ENCODE measurements at regions not wholly inside any gene's neighbourhood (a gene's known extent, or its start where the extent isn't known, plus 50 kb on each side); places are given as distances from the start of the nearest gene placed in this dataset.

DNA sequence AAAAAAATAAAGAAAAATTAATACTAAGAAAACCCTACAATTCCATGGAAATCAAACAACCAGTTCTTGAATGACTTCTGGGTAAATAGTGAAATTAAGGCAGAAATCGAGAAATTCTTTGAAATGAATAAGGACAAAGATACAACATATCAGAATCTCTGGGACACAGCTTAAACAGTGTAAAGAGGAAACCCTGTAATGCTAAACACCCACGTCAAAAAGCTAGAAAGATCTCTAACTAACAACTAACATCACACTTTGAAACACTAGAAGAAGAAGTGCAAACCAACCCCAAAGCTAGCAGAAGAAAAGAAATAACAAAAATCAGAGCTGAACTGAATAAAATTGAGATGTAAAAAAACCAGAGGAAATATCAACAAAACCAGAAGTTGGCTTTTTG lies 114.6 kb upstream of the CD180 start:
- no peak for ATAC-seq

DNA sequence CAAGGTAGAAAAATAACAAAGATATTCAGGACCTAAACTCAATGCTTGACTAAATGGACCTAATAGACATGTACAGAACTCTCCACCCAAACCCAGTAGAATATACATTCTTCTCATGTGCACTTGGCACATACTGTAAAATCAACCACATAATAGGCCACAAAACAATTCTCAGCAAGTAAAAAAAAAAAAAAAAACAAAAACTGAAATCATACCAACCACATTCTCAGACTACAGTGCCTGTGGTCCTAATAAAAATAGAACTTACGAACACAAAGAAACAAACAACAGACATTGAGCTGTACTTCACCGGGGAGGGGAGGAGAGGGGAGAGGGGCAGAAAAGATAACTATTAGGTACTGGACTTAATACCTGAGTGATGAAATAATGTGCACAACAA lies 114.1 kb upstream of the CD180 start:
- no peak for ATAC-seq
- TF ChIP-seq PPARA (CRISPR knock-in tag; IDR thresholded peaks at IDR 0.05; ENCODE audit: borderline replicate concordance) (no peak), BACH2 (CRISPR knock-in tag; IDR thresholded peaks at IDR 0.05; ENCODE audit: borderline replicate concordance) (no peak), GLIS3 (CRISPR knock-in tag; IDR thresholded peaks at IDR 0.05) (no peak), ARNTL (CRISPR knock-in tag; IDR thresholded peaks at IDR 0.05; ENCODE audit: borderline replicate concordance, low read depth) (no peak), ZC3H10 (CRISPR knock-in tag; IDR thresholded peaks at IDR 0.05) (no peak), ZNF70 (CRISPR knock-in tag; IDR thresholded peaks at IDR 0.05) (no peak), ZNF8 (CRISPR knock-in tag; IDR thresholded peaks at IDR 0.05) (no peak), SNAI2 (CRISPR knock-in tag; IDR thresholded peaks at IDR 0.05) (no peak)
- TF ChIP-seq, protein P1, sequence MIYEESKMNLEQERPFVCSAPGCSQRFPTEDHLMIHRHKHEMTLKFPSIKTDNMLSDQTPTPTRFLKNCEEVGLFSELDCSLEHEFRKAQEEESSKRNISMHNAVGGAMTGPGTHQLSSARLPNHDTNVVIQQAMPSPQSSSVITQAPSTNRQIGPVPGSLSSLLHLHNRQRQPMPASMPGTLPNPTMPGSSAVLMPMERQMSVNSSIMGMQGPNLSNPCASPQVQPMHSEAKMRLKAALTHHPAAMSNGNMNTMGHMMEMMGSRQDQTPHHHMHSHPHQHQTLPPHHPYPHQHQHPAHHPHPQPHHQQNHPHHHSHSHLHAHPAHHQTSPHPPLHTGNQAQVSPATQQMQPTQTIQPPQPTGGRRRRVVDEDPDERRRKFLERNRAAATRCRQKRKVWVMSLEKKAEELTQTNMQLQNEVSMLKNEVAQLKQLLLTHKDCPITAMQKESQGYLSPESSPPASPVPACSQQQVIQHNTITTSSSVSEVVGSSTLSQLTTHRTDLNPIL (CRISPR knock-in tag; IDR thresholded peaks at IDR 0.05; ENCODE audit: low read depth) = no peak
- TF ChIP-seq, protein P2, sequence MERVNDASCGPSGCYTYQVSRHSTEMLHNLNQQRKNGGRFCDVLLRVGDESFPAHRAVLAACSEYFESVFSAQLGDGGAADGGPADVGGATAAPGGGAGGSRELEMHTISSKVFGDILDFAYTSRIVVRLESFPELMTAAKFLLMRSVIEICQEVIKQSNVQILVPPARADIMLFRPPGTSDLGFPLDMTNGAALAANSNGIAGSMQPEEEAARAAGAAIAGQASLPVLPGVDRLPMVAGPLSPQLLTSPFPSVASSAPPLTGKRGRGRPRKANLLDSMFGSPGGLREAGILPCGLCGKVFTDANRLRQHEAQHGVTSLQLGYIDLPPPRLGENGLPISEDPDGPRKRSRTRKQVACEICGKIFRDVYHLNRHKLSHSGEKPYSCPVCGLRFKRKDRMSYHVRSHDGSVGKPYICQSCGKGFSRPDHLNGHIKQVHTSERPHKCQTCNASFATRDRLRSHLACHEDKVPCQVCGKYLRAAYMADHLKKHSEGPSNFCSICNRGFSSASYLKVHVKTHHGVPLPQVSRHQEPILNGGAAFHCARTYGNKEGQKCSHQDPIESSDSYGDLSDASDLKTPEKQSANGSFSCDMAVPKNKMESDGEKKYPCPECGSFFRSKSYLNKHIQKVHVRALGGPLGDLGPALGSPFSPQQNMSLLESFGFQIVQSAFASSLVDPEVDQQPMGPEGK (CRISPR knock-in tag; IDR thresholded peaks at IDR 0.05; ENCODE audit: borderline replicate concordance) = no peak
- TF ChIP-seq, protein P3, sequence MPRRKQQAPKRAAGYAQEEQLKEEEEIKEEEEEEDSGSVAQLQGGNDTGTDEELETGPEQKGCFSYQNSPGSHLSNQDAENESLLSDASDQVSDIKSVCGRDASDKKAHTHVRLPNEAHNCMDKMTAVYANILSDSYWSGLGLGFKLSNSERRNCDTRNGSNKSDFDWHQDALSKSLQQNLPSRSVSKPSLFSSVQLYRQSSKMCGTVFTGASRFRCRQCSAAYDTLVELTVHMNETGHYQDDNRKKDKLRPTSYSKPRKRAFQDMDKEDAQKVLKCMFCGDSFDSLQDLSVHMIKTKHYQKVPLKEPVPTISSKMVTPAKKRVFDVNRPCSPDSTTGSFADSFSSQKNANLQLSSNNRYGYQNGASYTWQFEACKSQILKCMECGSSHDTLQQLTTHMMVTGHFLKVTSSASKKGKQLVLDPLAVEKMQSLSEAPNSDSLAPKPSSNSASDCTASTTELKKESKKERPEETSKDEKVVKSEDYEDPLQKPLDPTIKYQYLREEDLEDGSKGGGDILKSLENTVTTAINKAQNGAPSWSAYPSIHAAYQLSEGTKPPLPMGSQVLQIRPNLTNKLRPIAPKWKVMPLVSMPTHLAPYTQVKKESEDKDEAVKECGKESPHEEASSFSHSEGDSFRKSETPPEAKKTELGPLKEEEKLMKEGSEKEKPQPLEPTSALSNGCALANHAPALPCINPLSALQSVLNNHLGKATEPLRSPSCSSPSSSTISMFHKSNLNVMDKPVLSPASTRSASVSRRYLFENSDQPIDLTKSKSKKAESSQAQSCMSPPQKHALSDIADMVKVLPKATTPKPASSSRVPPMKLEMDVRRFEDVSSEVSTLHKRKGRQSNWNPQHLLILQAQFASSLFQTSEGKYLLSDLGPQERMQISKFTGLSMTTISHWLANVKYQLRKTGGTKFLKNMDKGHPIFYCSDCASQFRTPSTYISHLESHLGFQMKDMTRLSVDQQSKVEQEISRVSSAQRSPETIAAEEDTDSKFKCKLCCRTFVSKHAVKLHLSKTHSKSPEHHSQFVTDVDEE (CRISPR knock-in tag; IDR thresholded peaks at IDR 0.05) = no peak

More for the DNA sequence above, 114.6 kb upstream of the CD180 start:
- TF ChIP-seq PPARA (CRISPR knock-in tag; IDR thresholded peaks at IDR 0.05; ENCODE audit: borderline replicate concordance) (no peak), TOX (CRISPR knock-in tag; IDR thresholded peaks at IDR 0.05; ENCODE audit: borderline replicate concordance) (no peak), ZNF8 (CRISPR knock-in tag; IDR thresholded peaks at IDR 0.05) (no peak), TCF4 (CRISPR knock-in tag; IDR thresholded peaks at IDR 0.05; ENCODE audit: borderline replicate concordance) (no peak), ZFP30 (CRISPR knock-in tag; IDR thresholded peaks at IDR 0.05) (no peak), SNAI2 (CRISPR knock-in tag; IDR thresholded peaks at IDR 0.05) (no peak), ZC3H10 (CRISPR knock-in tag; IDR thresholded peaks at IDR 0.05) (no peak), ZFP3 (CRISPR knock-in tag; IDR thresholded peaks at IDR 0.05) (no peak), CSDC2 (CRISPR knock-in tag; IDR thresholded peaks at IDR 0.05) (no peak), ZNF565 (CRISPR knock-in tag; conservative IDR thresholded peaks at IDR 0.05; ENCODE audit: low read depth) (no peak), ISL1 (CRISPR knock-in tag; IDR thresholded peaks at IDR 0.05) (no peak), RARB (CRISPR knock-in tag; IDR thresholded peaks at IDR 0.05) (no peak), GLIS3 (CRISPR knock-in tag; IDR thresholded peaks at IDR 0.05) (no peak), ESRRG (CRISPR knock-in tag; IDR thresholded peaks at IDR 0.05) (no peak), ARNTL (CRISPR knock-in tag; IDR thresholded peaks at IDR 0.05; ENCODE audit: borderline replicate concordance, low read depth) (no peak), BACH2 (CRISPR knock-in tag; IDR thresholded peaks at IDR 0.05; ENCODE audit: borderline replicate concordance) (no peak)
- TF ChIP-seq, protein P1 (CRISPR knock-in tag; IDR thresholded peaks at IDR 0.05; ENCODE audit: low read depth) = no peak
- TF ChIP-seq, protein P2 (CRISPR knock-in tag; IDR thresholded peaks at IDR 0.05; ENCODE audit: borderline replicate concordance) = no peak
- TF ChIP-seq, protein P3 (CRISPR knock-in tag; IDR thresholded peaks at IDR 0.05) = no peak
- TF ChIP-seq, protein P4, sequence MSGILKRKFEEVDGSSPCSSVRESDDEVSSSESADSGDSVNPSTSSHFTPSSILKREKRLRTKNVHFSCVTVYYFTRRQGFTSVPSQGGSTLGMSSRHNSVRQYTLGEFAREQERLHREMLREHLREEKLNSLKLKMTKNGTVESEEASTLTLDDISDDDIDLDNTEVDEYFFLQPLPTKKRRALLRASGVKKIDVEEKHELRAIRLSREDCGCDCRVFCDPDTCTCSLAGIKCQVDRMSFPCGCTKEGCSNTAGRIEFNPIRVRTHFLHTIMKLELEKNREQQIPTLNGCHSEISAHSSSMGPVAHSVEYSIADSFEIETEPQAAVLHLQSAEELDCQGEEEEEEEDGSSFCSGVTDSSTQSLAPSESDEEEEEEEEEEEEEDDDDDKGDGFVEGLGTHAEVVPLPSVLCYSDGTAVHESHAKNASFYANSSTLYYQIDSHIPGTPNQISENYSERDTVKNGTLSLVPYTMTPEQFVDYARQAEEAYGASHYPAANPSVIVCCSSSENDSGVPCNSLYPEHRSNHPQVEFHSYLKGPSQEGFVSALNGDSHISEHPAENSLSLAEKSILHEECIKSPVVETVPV (CRISPR knock-in tag; IDR thresholded peaks at IDR 0.05) = no peak

Measured in SK-N-SH treated with all-trans-retinoic acid at 6 μM for 48 hours (cell line).